ENCODE measurements at regions not wholly inside any gene's neighbourhood (a gene's known extent, or its start where the extent isn't known, plus 50 kb on each side); places are given as distances from the start of the nearest gene placed in this dataset.

DNA sequence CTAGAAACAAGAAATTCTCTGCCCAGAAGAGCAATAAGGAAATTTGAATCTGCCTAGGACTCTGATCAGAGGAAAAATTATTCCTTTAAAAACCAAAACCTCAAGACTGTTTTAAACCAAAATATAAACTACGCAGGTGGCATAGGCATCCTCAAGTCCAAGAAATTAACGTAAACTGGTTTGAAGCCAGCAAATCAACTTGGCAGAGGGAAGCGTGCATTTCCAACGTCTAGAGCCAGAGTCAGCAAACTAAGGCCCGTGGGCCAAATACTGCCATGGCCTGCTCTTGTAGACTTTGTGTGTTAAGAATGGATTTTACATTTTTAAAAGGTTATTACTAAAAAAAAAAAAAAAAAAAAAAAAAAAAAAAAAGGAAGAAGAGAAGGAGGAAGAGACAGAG lies 67.8 kb upstream of the VTCN1 start:
- Histone ChIP-seq H3K9me3 (replicated peaks in 1 of 2; ENCODE audit: control insufficient read depth in 2 of 2, insufficient read depth in 1 of 2, low read depth in 1 of 2, low read length in 2 of 2) (peaks cover 0 to 2% of the 10 kb centered on the region in 2 donors), H2BK5ac (ENCODE audit: low read length) (no peak overlapping the region), H3K4me1 (ENCODE audit: control insufficient read depth in 2 of 2, insufficient read depth in 1 of 2, low read depth in 1 of 2, low read length in 2 of 2) (no peaks in the 10 kb centered on the region), H4K91ac (ENCODE audit: low read depth, low read length, poor library complexity) (no peak overlapping the region), H3K4ac (ENCODE audit: low read length) (no peak overlapping the region), H3K27ac (replicated peaks; ENCODE audit: low read length) (no peak overlapping the region), H3K14ac (ENCODE audit: low read length) (no peak overlapping the region), H2BK120ac (ENCODE audit: low read depth, low read length) (no peak overlapping the region), H3K23ac (ENCODE audit: low read depth, low read length, poor library complexity) (no peak overlapping the region), H3K18ac (ENCODE audit: low read length) (no peak overlapping the region), H3K27me3 (ENCODE audit: control insufficient read depth in 3 of 3, insufficient read depth in 3 of 3, low read depth in 1 of 3, low read length in 3 of 3) (no peaks in the 10 kb centered on the region), H3K4me2 (ENCODE audit: insufficient read depth, low read length, poor library complexity, severe bottlenecking) (no peak overlapping the region), H2BK12ac (ENCODE audit: low read length) (no peak overlapping the region), H2AK5ac (ENCODE audit: low read depth, low read length) (no peak overlapping the region), H3K36me3 (replicated peaks in 1 of 2; ENCODE audit: control insufficient read depth in 2 of 2, insufficient read depth in 2 of 2, low read length in 2 of 2) (no peaks in the 10 kb centered on the region), H3K4me3 (ENCODE audit: low read length in 2 of 2) (no peak overlapping the region), H2AFZ (ENCODE audit: low read length) (no peak overlapping the region), H2BK15ac (ENCODE audit: low read length) (no peak overlapping the region), H3K9ac (ENCODE audit: low read depth, low read length, poor library complexity) (no peak overlapping the region), H4K8ac (ENCODE audit: low read depth, low read length) (no peak overlapping the region), H3K79me1 (ENCODE audit: low read depth, low read length) (no peaks in the 10 kb centered on the region)
- no CpG with 5 or more reads among the region's 5 CpGs for WGBS, 2 donors (ENCODE audit: extremely low coverage in 2 of 2, insufficient read length in 2 of 2, insufficient replicate concordance in 1 of 2)
- no peak for DNase-seq (ENCODE audit: low spot score)

GRCh38 chr1:117275055-117275454 lies 64.3 kb upstream of the VTCN1 start:
- Histone ChIP-seq H2BK12ac (ENCODE audit: low read length) (no peak overlapping the region), H3K27ac (replicated peaks; ENCODE audit: low read length) (no peak overlapping the region), H4K91ac (ENCODE audit: low read depth, low read length, poor library complexity) (no peak overlapping the region), H2AFZ (ENCODE audit: low read length) (no peak overlapping the region), H2AK5ac (ENCODE audit: low read depth, low read length) (no peak overlapping the region), H3K4me3 (ENCODE audit: low read length in 2 of 2) (no peak overlapping the region), H3K4me1 (ENCODE audit: control insufficient read depth in 2 of 2, insufficient read depth in 1 of 2, low read depth in 1 of 2, low read length in 2 of 2) (peaks cover 0 to 4% of the 10 kb centered on the region in 2 donors), H3K79me1 (ENCODE audit: low read depth, low read length) (no peaks in the 10 kb centered on the region), H3K18ac (ENCODE audit: low read length) (no peak overlapping the region), H3K36me3 (replicated peaks in 1 of 2; ENCODE audit: control insufficient read depth in 2 of 2, insufficient read depth in 2 of 2, low read length in 2 of 2) (no peaks in the 10 kb centered on the region), H3K9me3 (replicated peaks in 1 of 2; ENCODE audit: control insufficient read depth in 2 of 2, insufficient read depth in 1 of 2, low read depth in 1 of 2, low read length in 2 of 2) (peaks cover 0 to 8% of the 10 kb centered on the region in 2 donors), H2BK5ac (ENCODE audit: low read length) (no peak overlapping the region), H3K23ac (ENCODE audit: low read depth, low read length, poor library complexity) (no peak overlapping the region), H2BK120ac (ENCODE audit: low read depth, low read length) (no peak overlapping the region), H3K9ac (ENCODE audit: low read depth, low read length, poor library complexity) (no peak overlapping the region), H3K4ac (ENCODE audit: low read length) (no peak overlapping the region), H2BK15ac (ENCODE audit: low read length) (no peak overlapping the region), H3K4me2 (ENCODE audit: insufficient read depth, low read length, poor library complexity, severe bottlenecking) (no peak overlapping the region), H3K14ac (ENCODE audit: low read length) (no peak overlapping the region), H4K8ac (ENCODE audit: low read depth, low read length) (no peak overlapping the region), H3K27me3 (ENCODE audit: control insufficient read depth in 3 of 3, insufficient read depth in 3 of 3, low read depth in 1 of 3, low read length in 3 of 3) (no peaks in the 10 kb centered on the region)
- DNase-seq (ENCODE audit: low spot score), result no peak
- WGBS, 2 donors (ENCODE audit: extremely low coverage in 2 of 2, insufficient read length in 2 of 2, insufficient replicate concordance in 1 of 2), result no CpG with 5 or more reads among the region's 2 CpGs

GRCh38 chr1:117271959-117272358 lies 61.2 kb upstream of the VTCN1 start:
- no CpG with 5 or more reads among the region's 4 CpGs for WGBS, 2 donors (ENCODE audit: extremely low coverage in 2 of 2, insufficient read length in 2 of 2, insufficient replicate concordance in 1 of 2)
- H2BK12ac ChIP-seq (ENCODE audit: low read length), result no peak overlapping the region
- no peak overlapping the region for H3K9ac ChIP-seq (ENCODE audit: low read depth, low read length, poor library complexity)

DNA sequence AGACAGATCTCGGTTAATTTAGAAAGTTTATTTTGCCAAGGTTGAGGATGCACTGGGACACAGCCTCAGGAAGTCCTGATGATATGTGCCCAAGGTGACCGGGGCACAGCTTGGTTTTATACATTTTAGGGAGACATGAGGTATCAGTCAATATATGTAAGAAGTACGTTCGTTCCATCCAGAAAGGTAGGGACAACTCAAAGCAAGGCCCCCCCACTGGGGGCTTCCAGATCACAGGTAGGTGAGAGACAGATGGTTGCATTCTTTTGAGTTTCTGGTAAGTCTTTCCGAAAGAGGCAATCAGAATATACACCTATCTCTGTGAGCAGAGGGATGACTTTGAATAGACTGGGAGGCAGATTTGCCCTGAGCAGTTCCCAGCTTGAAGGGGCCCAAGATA lies 60.4 kb upstream of the VTCN1 start:
- Histone ChIP-seq H3K4me3 (ENCODE audit: low read length in 2 of 2) (no peak overlapping the region), H3K9ac (ENCODE audit: low read depth, low read length, poor library complexity) (no peak overlapping the region), H3K4me1 (ENCODE audit: control insufficient read depth in 2 of 2, insufficient read depth in 1 of 2, low read depth in 1 of 2, low read length in 2 of 2) (peaks cover 1 to 13% of the 10 kb centered on the region in 2 donors), H4K91ac (ENCODE audit: low read depth, low read length, poor library complexity) (no peak overlapping the region), H4K8ac (ENCODE audit: low read depth, low read length) (no peak overlapping the region), H3K79me1 (ENCODE audit: low read depth, low read length) (no peaks in the 10 kb centered on the region), H3K27ac (replicated peaks; ENCODE audit: low read length) (no peak overlapping the region), H2AFZ (ENCODE audit: low read length) (no peak overlapping the region), H3K23ac (ENCODE audit: low read depth, low read length, poor library complexity) (no peak overlapping the region), H2BK15ac (ENCODE audit: low read length) (no peak overlapping the region), H3K27me3 (ENCODE audit: control insufficient read depth in 3 of 3, insufficient read depth in 3 of 3, low read depth in 1 of 3, low read length in 3 of 3) (no peaks in the 10 kb centered on the region), H3K4ac (ENCODE audit: low read length) (no peak overlapping the region), H2BK12ac (ENCODE audit: low read length) (no peak overlapping the region), H3K14ac (ENCODE audit: low read length) (no peak overlapping the region), H3K18ac (ENCODE audit: low read length) (no peak overlapping the region), H3K9me3 (replicated peaks in 1 of 2; ENCODE audit: control insufficient read depth in 2 of 2, insufficient read depth in 1 of 2, low read depth in 1 of 2, low read length in 2 of 2) (peaks cover 0 to 8% of the 10 kb centered on the region in 2 donors), H3K4me2 (ENCODE audit: insufficient read depth, low read length, poor library complexity, severe bottlenecking) (no peak overlapping the region), H2AK5ac (ENCODE audit: low read depth, low read length) (no peak overlapping the region), H2BK5ac (ENCODE audit: low read length) (no peak overlapping the region), H3K36me3 (replicated peaks in 1 of 2; ENCODE audit: control insufficient read depth in 2 of 2, insufficient read depth in 2 of 2, low read length in 2 of 2) (no peaks in the 10 kb centered on the region), H2BK120ac (ENCODE audit: low read depth, low read length) (no peak overlapping the region)
- no peak for DNase-seq (ENCODE audit: low spot score)
- no CpG with 5 or more reads among the region's 5 CpGs for WGBS, 2 donors (ENCODE audit: extremely low coverage in 2 of 2, insufficient read length in 2 of 2, insufficient replicate concordance in 1 of 2)

More at GRCh38 chr1:117271959-117272358, 61.2 kb upstream of the VTCN1 start:
- H3K4me1 ChIP-seq (ENCODE audit: control insufficient read depth in 2 of 2, insufficient read depth in 1 of 2, low read depth in 1 of 2, low read length in 2 of 2), result peaks cover 1 to 13% of the 10 kb centered on the region in 2 donors
- H2BK15ac ChIP-seq (ENCODE audit: low read length), result no peak overlapping the region
- DNase-seq (ENCODE audit: low spot score), result no peak
- H4K91ac ChIP-seq (ENCODE audit: low read depth, low read length, poor library complexity), result no peak overlapping the region
- H2BK5ac ChIP-seq (ENCODE audit: low read length), result no peak overlapping the region
- no peak overlapping the region for H2AK5ac ChIP-seq (ENCODE audit: low read depth, low read length)
- no peak overlapping the region for H4K8ac ChIP-seq (ENCODE audit: low read depth, low read length)
- no peaks in the 10 kb centered on the region for H3K79me1 ChIP-seq (ENCODE audit: low read depth, low read length)
- H3K23ac ChIP-seq (ENCODE audit: low read depth, low read length, poor library complexity), result no peak overlapping the region
- H3K27ac ChIP-seq (replicated peaks; ENCODE audit: low read length), result no peak overlapping the region
- H3K4ac ChIP-seq (ENCODE audit: low read length), result no peak overlapping the region
- H3K18ac ChIP-seq (ENCODE audit: low read length), result no peak overlapping the region
- H3K27me3 ChIP-seq (ENCODE audit: control insufficient read depth in 3 of 3, insufficient read depth in 3 of 3, low read depth in 1 of 3, low read length in 3 of 3), result no peaks in the 10 kb centered on the region
- no peak overlapping the region for H3K14ac ChIP-seq (ENCODE audit: low read length)
- no peaks in the 10 kb centered on the region for H3K36me3 ChIP-seq (replicated peaks in 1 of 2; ENCODE audit: control insufficient read depth in 2 of 2, insufficient read depth in 2 of 2, low read length in 2 of 2)
- H3K4me3 ChIP-seq (ENCODE audit: low read length in 2 of 2), result no peak overlapping the region
- H2BK120ac ChIP-seq (ENCODE audit: low read depth, low read length), result no peak overlapping the region
- H2AFZ ChIP-seq (ENCODE audit: low read length), result peak overlapping the region; percentile 70
- H3K9me3 ChIP-seq (replicated peaks in 1 of 2; ENCODE audit: control insufficient read depth in 2 of 2, insufficient read depth in 1 of 2, low read depth in 1 of 2, low read length in 2 of 2), result peaks cover 0 to 8% of the 10 kb centered on the region in 2 donors
- H3K4me2 ChIP-seq (ENCODE audit: insufficient read depth, low read length, poor library complexity, severe bottlenecking), result no peak overlapping the region
